COLO668 (cell line): ENCODE measurements at regions not wholly inside any gene's neighbourhood (a gene's known extent, or its start where the extent isn't known, plus 50 kb on each side); places are given as distances from the start of the nearest gene placed in this dataset.

ENCODE experiments used
- DNase-seq: peaks from one replicate; lab custom pipeline; 2025; ENCODE audit not compliant: unreplicated experiment; lab: John Stamatoyannopoulos, UW

GRCh38 chr5:158559066-158559465 lies 540.6 kb downstream of the EBF1 start:
- no peak for DNase-seq

- no peak for DNase-seq
Observed at GRCh38 chr5:158553962-158554336, 545.8 kb downstream of the EBF1 start.

GRCh38 chr5:158553195-158553961 lies 546.3 kb downstream of the EBF1 start:
- no peak for DNase-seq

DNA sequence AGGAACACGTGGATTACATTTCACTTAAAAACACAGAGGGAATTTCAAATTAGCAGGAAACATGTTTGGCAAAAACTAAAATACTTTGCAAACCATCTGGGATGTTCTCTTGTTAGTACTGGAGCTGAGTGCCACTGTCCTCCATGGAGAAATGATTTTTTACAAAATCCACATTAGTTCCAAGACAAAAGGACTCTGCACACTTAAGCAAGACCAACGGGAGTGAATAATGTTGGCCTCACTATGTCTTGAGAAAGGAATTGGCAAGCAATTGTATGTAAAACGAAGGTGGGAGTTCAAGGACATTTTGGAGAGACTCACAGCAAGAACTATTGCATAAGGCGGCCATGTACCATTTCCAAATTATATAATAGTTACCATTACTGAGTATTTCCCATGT lies 547.5 kb downstream of the EBF1 start:
- DNase-seq, result no peak

- no peak for DNase-seq
Observed at GRCh38 chr5:158549311-158549710, 550.4 kb downstream of the EBF1 start.

- DNase-seq, result no peak
Observed at GRCh38 chr5:158546748-158547147, 553.0 kb downstream of the EBF1 start.

DNA sequence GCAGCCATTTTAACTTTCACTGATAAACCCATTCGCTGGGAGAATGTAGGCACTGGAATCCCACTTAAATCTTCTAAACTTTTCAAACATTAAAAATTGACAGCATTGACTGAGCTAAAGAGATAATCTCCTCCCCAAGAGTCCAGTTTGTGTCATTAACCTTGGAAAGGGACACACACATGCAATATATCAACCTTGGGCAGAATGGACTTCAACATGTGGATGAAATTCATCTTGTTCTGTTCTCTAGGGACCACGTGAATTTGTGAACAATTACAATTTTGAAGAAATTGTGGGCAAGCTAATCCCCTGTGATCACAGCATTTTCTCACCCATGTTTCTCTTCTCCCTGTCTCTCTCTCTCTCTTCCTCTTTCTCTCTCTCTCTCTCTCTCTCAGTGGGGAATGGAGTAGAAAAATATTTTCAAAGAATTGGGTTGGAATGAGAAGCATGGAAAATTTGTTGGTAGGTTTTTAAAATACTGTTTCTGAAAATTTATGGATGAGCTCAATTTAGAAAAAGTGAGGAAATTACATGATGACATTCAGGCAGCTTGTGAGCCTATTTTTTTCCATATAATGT lies 553.7 kb downstream of the EBF1 start:
- DNase-seq, result no peak

DNA sequence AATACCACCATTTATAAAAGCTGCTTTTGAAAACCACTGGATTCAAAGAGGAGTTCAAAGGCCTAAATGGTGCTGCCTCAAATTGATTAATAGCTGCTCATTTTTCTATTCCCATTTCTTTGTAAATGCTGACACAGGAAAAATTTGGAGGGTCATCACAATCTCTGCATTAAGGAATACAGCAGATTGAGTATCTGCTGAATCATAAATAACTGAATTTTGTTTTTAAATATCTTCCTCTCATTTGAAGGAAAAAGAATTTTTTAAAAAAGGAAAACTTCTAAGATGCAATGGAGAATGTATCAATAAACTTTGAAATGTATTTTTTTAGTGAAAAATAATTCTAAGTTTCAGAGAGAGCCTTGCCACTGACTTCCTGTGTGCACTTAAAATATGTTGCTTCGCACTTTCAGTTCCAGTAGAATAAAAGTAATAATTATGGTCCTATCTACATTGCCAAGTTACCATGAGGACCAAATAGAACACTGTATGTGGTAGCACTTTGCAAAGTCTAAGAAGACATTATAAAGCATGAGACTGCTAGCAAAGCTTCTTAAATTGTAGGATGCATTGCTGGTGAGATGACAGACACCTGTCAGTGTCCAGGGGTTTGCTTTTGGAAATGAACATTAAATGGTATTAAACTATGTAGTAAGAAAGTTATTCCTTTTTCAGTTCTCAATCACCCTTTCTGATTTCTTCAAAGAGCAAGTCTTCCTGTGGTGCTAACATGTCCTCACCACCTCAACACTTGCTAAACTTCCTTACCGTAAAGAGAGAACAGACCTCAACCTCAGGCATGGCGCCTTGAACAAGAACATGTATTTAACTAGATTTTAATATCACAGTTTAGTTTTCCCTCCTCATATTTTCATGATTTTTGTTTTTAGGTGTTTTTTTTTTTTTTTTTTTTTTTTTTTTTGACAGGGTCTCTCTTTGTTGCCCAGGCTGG lies 555.1 kb downstream of the EBF1 start:
- DNase-seq, result no peak

DNA sequence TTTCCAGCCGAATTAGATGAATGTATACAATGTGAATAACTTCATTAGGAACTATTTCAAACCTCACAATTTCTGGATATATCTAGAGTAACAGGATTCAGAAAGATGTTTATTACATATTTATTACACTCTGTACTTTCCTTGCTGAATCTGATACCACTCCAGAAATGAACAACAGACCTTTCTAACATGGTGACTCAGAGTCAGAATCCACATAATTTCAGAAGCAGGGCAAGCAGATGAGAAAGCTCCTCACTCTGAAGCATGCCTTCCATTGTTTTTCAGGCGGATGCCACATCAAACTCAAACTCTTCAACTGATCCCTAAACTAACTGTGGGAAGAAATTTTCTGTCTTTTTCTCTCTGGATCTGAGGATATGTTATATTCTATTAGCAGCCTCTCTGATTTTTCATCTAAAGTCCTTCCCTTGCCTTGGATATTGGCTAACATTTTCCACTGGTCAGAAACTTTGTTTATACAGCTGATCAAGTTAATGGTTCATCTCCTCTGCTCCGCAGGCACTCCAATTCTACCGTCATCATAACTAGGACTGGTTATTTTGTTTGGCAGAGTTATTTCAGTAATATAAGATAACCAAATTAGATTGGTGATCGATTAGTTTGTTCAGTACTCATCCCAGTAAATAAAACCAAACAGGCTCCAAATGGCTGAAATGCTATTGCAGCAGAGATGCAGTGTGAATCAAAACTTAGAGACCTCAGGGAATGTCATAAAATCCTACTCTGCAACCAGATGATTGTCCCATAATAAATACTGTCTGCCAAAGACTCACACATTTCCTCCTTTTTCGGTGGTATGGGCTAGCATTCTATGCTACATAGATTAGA lies 556.0 kb downstream of the EBF1 start:
- no peak for DNase-seq

- DNase-seq, result no peak
Observed at GRCh38 chr5:158541536-158542297, 558.0 kb downstream of the EBF1 start.

- no peak for DNase-seq
Observed at GRCh38 chr5:158538506-158539074, 561.1 kb downstream of the EBF1 start.

DNA sequence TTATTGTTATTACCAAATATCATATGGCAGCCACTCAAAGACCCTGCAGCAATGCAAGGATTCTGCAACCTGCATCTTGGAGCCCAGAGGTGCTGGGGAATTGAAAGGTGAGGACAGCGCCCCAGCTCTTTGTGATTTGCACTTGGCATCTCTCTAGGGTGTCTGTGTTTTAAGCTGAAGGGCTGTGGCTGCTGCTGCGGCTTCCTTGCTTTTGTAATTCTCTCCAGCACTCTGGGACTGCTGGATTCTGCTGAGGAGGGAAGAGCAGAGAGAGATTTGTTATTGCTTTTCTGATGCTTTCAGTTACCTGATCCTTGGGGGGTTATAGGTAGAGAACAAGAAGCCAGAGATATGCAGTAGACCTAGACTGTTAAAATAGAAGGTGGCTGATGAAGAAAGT lies 562.4 kb downstream of the EBF1 start:
- DNase-seq, result no peak

GRCh38 chr5:158534203-158534602 lies 565.5 kb downstream of the EBF1 start:
- DNase-seq, result no peak

- DNase-seq, result no peak
Observed at GRCh38 chr5:158532739-158533138, 567.0 kb downstream of the EBF1 start.

GRCh38 chr5:158531860-158532259 lies 567.9 kb downstream of the EBF1 start:
- DNase-seq, result no peak

GRCh38 chr5:158530115-158530514 lies 569.6 kb downstream of the EBF1 start:
- DNase-seq, result no peak

GRCh38 chr5:158529454-158529853 lies 570.3 kb downstream of the EBF1 start:
- no peak for DNase-seq

DNA sequence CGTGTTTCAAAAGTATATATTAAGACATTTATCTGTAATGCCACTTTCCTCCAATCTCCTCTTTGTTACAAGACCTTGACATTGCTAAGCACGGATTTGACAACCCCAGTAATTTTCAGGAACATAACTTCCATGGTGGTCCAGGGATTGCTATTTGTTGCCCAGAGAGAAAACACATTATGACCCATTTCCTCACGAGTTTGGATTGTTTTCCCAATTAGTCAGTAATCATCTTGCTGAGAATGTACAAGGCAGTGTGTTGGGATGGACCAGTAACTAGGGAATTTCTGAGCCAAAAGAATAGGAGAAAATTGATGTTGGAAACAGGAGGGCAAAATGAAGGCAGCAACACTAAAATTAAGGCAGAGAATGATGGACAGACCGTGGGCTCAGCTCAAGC lies 574.1 kb downstream of the EBF1 start:
- DNase-seq, result no peak

DNA sequence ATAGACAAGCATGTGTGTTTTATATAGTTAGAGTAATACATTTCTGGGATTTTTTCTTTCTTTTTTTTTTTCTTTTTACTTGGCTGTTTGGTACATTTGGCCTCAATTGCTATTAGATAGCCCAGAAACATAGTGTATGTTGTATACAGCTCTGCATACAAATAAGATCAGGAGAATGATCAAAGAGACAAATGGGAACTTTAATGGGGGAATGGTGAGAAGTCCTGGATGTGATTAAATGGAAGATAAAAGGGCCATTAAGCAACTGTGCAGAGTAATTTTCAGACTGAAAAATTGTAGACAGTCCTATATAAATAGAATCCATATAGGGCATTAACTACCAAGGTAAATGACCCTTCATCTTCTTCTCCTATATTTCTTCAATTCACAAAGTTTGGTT lies 575.6 kb downstream of the EBF1 start:
- DNase-seq, result no peak

DNA sequence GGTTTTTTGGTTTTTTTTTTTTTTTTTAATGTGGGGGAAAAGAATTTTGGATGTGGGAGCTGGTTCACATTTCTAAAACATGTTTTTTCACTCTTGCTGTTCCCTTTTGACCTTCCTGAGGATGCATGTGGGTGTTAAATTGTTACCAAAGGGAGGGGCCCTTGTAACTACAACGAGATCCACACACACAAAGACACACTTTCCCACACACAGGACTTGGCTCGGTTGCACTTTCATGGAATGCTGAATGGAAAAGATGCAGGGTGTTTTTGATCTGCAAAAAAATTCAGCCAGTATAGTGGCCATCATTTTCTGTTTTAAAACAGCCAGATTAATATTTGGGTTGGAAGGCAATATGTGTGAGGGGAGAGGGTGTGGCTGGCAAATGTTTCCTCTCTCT lies 576.9 kb downstream of the EBF1 start:
- no peak for DNase-seq
